AG09319 (cell line): ENCODE measurements at regions not wholly inside any gene's neighbourhood (a gene's known extent, or its start where the extent isn't known, plus 50 kb on each side); places are given as distances from the start of the nearest gene placed in this dataset.

Source experiments
- DNase-seq: peaks from one replicate; pipeline ENCODE4 v3.0.0-alpha.2; 2010; ENCODE audit warnings: low read depth; ENCODE audit errors: extremely low read depth
- TF ChIP-seq, protein P1 (sequence below): IDR thresholded peaks from 2 replicates; pipeline ENCODE4 v1.5.1; 2011; ENCODE audit warnings: low read depth, mild to moderate bottlenecking, inconsistent platforms, low read length, moderate library complexity

DNA sequence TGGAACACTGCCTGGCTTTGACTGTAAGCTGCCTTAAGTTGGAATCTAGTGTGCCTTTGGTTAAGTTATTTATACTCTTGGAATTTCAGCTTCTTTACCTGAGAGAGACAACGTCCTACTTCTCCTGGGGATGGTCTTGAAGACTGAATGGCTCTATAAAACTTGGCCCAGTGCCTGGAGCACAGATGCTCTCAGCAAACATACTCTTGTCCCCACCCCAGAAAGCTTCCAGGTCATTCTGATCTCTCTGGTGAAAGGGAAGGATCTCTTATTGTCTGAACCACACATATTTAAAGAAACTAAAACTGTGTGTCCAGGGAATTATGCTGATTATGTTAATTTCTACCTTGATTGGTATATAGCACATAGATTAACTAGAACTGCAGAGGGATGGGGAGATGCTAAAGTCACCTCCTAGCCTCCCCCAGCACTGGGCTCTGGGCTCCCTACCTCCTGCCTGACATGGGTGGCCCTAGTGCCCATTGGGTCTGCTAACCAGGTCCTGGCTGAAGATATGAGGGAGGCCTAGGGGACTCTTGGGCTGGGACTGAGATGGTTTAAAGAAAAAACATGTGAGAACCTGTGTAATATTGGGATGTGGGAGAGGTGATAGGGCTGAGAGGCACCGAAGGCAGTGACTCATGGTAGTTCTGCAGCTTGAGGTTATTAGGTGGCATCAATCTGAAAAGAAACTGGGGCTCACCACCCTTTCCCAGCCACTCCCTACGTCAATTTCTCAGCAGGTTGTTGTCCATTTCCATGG, 171.0 kb downstream of the RPLP1 start:
- TF ChIP-seq, protein P1, sequence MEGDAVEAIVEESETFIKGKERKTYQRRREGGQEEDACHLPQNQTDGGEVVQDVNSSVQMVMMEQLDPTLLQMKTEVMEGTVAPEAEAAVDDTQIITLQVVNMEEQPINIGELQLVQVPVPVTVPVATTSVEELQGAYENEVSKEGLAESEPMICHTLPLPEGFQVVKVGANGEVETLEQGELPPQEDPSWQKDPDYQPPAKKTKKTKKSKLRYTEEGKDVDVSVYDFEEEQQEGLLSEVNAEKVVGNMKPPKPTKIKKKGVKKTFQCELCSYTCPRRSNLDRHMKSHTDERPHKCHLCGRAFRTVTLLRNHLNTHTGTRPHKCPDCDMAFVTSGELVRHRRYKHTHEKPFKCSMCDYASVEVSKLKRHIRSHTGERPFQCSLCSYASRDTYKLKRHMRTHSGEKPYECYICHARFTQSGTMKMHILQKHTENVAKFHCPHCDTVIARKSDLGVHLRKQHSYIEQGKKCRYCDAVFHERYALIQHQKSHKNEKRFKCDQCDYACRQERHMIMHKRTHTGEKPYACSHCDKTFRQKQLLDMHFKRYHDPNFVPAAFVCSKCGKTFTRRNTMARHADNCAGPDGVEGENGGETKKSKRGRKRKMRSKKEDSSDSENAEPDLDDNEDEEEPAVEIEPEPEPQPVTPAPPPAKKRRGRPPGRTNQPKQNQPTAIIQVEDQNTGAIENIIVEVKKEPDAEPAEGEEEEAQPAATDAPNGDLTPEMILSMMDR = no peak
- no peak for DNase-seq

DNA sequence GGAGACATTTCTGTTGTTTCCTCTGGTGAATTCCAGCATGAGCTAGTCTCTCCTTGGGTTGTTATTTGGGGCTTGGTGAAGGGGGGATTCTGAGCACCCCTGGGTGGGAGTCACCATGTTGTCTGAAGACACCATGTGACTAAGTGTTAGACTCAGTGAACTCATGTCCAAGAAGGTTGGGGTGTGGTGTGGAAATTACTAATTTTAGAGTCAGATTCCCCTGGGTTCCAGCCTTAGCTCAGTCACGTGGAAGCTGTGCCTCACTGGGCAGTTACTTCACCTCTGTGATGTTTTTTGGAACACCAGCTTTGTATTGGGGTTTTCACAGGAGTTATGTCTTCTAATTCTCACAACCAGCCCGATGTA, 171.5 kb downstream of the RPLP1 start:
- DNase-seq = no peak
- TF ChIP-seq, protein P1 = no peak

DNA sequence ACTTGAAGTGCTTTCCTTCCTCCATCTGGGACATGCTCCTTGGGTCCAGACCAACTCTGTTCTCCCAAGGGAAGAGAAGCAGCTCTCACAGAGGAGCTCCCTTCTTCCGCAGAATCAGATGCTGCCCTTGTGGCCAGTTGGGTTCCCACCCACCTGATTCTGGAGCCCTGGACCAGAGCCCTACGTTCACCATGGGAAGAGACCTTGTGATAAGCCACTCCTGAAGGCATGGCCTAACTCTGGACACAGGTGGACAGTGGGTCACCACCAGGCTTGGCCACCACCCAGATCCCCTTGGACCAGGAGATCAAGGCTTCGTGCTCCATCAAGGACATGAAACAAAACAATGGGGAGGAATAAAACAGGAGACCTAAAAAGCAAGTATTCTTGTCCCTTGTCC, 172.2 kb downstream of the RPLP1 start:
- DNase-seq = no peak
- TF ChIP-seq, protein P1 = no peak

GRCh38 chr15:69625328-69625727, 172.7 kb downstream of the RPLP1 start:
- TF ChIP-seq, protein P1 = no peak
- DNase-seq = no peak

GRCh38 chr15:69626095-69627066, 173.8 kb downstream of the RPLP1 start:
- TF ChIP-seq, protein P1 = no peak
- no peak for DNase-seq

- no peak for DNase-seq
- TF ChIP-seq, protein P1 = no peak
Observed at GRCh38 chr15:69627548-69628158, 175.0 kb downstream of the RPLP1 start.
